ENCODE measurements at regions not wholly inside any gene's neighbourhood (a gene's known extent, or its start where the extent isn't known, plus 50 kb on each side); places are given as distances from the start of the nearest gene placed in this dataset.

- TF ChIP-seq RNF2 (IDR thresholded peaks at IDR 0.05; ENCODE audit: borderline replicate concordance, low read depth, low read length, missing control alignments, poor library complexity, severe bottlenecking): no peak
- no peak for TF ChIP-seq CBX5 (IDR thresholded peaks at IDR 0.05; ENCODE audit: low read depth, low read length)
- no peak for TF ChIP-seq KDM1A (IDR thresholded peaks at IDR 0.05; ENCODE audit: borderline replicate concordance, low read length)
- no peak for TF ChIP-seq TEAD4 (IDR thresholded peaks at IDR 0.05; ENCODE audit: low read depth, low read length)
These were observed 164.2 kb downstream of the INHBB start (continued) for GRCh38 chr2:120509991-120510735.
